ENCODE measurements at regions not wholly inside any gene's neighbourhood (a gene's known extent, or its start where the extent isn't known, plus 50 kb on each side); places are given as distances from the start of the nearest gene placed in this dataset.
"Not testable (repeated sequence)": the region's sequence is repeated elsewhere in the genome, so short reads cannot be mapped to it uniquely, and the experiment has no call there.

DNA sequence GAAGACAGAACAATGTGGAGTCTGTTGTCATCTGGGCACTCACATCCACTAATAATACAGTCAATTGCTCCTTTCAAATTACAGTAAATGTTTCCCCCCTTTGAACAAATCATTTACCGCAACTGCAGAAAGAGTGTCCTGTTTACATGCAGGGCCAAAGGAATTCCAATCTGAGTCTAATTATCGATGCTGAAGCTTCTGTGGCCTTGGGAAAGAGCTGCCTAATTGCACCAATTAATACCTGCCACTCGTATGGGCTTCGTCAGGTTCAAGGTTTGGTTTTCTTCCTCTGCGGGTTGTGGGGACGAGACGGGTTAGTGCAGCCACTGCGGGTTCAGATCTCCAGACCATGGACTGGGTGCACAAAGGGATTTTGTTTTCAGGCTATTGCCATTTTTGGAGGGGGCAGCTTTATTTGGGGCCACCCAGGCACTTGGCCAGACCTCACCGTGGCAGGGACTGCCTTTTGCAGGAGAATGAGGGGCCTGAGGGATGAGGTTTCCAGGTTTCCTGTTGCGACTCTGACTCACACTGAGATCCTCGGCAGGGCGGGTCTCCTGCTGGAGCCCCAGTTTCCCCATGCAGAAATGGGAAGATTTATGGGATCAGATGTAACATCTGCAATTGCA, 147.6 kb downstream of the MIAT start:
- DNase-seq (ENCODE audit: low read depth in 2 of 2): no peak

DNA sequence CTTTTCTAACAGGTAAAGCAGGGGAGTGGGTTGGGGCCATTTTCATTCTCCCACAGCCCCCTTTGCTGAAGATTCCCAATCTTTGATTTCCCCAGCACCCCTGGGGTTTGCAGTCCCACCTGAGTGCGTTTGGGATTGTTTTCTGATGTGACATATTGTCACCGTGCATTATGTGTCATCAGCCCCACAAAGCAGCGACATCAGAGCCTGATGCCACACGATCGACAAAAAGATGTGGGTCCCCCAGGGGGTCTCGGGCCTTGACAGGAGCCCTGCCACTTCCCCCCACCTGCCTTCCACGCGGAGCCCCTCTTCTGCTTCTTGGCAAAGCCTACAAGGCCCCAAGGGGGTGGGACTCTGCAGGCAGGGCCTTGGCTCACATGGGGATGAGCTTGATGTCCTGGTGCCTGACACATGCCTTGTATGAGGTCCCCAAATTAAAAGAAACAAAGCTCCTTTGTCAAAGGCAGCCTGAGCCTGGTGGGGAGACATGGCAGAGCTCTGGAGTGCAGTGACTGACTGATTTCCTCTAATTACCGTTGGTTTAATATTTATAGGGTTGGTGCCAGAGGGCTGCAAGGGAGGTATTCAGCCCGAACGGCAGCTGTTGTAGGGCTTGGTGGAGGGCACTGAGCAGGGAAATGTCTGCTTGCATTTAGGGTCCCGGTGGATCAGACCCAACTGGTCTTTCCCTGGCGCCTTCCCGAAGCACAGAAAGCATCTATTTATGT, 149.2 kb downstream of the MIAT start:
- no peak for DNase-seq (ENCODE audit: low read depth in 2 of 2)

DNA sequence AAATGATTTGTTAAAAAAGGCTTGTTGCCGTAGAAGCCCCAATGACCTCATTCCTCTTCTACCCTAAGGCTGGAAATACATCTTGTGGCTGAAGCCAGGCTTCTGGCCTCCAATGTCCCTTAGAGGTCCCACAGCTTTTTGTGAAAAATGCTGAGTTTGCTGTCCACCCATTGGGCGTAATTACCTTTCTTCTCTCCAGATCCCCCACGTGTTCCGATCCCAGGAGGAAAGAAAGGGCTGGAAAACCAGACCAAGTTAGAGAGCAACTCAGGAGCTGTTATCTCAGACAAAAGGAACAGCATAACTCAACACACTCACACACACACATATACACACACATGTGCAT, 154.2 kb downstream of the MIAT start:
- DNase-seq (ENCODE audit: low read depth in 2 of 2): no peak

DNA sequence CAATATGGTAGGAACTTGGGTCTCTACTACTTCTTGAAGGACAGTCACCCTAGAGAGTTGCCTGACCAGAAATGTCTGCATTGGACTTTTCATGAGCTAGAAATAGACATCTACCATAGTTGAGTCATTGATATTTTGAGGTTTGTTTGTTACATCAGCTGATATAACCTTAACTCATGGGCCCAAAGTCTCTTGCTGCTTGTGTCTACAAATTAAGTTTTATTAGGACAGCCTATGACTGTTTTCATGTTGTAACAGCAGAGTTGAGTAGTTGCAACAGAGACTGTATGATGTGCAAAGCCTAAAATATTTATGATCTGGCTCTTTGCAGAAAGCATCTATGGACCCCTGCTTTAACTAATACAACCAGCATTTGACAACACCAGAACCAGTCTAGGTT, 155.3 kb downstream of the MIAT start:
- DNase-seq (ENCODE audit: low read depth in 2 of 2): no peak

DNA sequence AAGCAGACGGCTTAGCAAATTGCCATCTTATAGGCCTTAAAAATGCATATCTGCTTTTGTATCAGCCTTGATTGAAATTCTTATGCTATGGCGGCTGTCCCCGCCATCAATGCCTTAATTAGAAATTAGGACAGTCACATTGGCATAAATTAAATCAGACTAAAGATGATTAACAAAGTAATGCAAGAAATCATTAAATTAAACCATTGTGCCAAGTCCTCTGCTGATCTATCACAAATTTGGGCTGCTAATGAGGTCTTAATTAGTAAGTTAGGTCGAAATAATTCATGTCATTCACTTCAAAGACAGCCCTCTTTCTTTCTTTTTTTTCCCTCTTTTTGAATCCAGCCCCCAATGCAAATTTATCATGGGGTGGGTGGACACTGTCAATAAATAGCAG, 159.3 kb downstream of the MIAT start:
- no peak for DNase-seq (ENCODE audit: low read depth in 2 of 2)

DNA sequence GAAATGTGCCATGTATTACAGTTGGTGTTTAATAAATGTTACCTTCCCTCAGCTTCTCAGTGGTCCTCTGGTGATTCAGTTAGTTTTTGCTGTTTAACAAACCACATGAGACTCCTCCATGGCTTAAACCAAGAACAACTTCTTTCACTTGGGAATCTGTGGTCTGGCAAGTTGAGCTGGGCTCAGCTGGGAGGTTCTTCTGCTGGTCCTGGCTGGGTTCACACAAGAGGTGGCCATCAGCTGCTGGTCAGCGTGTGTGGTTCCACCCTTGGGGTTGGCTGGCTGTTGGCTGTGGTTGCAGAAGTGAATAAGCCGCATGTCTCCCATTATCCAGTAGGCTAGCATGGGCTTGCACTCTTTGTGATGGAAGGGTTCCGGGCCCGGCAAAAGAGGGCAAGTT, 160.5 kb downstream of the MIAT start:
- DNase-seq (ENCODE audit: low read depth in 2 of 2): no peak

DNA sequence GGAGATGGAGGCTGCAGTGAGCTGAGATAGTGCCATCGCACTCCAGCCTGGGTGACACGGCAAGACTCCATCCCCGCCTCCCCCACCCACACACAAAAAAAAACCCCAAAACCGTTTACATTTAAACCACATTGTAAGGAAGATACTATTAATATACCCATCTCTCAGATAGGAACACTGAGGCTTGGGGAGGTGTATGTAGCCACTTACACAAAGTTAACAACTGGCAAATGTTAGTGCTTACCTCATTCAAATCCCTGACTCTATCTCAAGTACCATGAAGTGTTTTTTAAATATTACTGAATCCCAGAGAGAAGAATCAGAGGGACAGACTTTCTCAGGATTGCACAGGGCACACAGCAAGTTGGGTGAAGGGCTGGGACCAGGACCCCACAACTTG, 164.5 kb downstream of the MIAT start:
- no peak for DNase-seq (ENCODE audit: low read depth in 2 of 2)

DNA sequence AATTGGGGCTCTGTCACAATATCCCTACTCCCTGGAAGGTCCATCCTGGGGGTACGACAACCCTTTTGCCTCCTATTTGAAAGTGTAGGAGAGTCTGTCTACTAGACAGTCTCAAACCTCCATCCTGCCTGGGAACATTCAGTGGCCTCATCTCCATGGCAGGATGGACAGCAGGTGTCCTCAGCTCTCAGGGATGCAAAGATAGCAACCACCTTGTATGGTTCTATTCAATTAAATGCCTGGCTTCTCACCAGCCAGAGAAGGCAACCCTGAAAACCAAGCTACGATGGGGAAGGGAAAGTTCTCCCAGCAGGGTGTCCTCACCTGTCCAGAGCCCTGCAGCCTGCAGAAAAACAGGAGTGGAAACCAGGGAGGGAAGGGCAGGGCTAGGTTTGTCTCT, 164.9 kb downstream of the MIAT start:
- DNase-seq (ENCODE audit: low read depth in 2 of 2): no peak

DNA sequence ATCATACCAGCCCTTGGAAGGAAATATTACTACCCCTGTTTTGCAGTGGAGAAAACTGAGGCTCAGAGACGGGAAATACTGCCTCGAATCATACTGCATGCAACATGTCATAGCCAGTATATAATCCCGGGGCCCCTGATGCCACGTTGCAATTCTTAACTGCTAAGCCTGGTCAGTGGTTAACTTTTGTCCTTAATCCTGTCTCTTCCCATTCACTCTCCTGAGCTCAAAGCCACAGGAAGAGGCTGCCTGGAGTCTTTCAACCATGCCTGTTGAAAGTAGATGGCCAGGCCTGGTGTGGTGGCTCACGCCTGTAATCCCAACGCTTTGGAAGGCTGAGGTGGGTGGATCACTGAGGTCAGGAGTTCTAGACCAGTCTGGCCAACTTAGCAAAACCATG, 166.6 kb downstream of the MIAT start:
- DNase-seq (ENCODE audit: low read depth in 2 of 2): no peak

DNA sequence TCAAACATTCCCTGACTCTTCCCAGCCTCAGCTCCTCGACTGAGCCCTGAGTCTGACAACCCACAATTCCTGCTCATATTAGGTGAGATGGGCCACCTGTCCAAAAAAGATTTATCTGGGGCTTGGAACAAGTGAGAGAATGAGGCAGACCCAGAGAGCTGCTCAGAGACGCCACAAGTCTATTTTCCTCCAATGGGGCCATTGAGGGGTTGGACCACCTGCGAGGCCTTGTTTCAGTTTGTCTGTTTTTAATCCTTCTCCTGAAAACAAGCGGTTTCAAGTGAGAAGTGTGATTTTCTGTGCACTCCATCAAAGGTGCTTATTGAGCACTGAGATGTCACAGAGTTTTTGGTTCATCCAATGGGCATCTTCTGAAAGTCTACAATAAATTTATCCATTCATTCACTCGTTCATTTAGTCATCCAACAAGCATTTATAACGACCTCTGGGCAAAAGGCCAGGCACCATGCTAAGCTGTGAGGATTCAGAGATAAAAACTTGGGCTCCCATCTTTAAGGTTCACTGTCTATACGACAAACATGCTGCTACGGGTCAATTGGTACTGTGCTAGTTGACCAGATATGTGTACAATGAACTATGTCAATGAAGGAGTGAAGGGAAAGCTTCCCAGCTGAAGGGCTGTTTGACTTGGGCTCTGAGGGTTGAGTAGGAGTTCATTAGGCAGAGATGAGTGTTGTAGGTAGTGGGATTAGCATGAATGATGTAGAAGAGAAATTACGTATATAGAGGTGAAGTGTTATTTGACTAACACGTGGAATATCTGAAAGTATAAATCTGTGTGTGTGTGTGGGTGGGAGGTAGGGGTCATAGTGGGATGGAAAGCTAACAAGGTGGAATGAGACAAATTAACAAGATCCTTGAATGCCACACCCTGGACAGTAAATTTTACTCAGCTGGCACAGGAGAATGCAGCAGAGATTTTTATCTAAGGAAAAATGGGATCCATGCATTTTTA, 168.9 kb downstream of the MIAT start:
- DNase-seq (ENCODE audit: low read depth in 2 of 2): no peak

DNA sequence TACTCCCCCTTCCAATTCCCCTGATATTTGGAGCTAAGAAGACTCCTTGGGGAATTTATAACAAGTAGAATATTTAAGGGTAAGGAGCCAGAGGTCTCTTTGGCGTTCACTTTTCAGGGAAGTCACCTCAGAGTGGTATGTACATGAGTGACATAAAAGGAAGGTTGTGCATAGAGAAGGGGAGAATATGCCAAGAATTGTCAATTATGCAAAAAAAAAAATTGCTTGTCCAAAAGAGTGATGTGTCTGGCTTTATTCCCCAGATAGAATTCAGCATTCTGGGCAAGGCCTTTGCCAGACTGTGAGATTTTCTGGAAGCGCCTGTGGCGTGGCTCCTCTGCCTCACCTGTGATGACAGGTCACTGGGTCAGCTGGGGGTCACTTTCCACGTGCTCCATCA, 170.2 kb downstream of the MIAT start:
- DNase-seq (ENCODE audit: low read depth in 2 of 2): no peak

DNA sequence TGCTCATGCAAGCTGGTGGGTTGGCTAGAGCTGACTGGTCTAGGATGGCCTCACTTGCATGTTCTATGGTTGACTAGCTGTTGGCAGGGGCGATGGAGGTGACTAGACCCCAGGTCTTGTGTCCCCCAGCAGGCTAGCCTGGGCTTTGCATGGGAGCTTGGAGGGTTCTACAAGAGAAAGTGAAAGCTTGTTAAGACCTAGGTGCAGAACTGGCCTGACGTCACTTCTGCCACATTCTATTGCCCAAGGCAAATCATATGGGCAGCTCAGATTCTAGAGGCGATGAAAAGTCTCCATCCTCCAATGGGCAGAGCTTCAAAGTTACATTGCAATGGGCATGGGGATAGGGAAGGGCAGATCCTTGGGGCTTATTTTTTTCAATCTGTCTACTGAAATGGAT, 170.9 kb downstream of the MIAT start:
- DNase-seq (ENCODE audit: low read depth in 2 of 2): no peak

DNA sequence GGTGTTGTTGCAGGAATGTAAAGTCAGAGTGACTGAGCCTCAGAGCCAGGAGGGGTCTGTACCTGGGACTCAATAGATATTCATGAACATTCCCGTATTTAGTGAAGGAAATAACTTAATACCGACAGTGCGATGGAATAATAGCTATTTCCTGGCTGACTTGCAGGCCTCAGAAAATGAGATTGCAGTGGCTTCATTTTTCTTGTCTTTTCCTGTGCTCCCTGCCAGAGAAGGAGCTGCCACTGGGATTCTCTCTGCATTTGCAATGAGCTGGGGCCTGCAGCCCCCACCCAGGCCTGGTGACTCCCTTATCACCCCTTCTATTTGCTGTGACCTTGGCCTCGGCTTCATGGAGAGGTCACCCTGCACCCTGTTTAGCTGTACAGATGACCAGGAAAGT, 173.4 kb downstream of the MIAT start:
- no peak for DNase-seq (ENCODE audit: low read depth in 2 of 2)

DNA sequence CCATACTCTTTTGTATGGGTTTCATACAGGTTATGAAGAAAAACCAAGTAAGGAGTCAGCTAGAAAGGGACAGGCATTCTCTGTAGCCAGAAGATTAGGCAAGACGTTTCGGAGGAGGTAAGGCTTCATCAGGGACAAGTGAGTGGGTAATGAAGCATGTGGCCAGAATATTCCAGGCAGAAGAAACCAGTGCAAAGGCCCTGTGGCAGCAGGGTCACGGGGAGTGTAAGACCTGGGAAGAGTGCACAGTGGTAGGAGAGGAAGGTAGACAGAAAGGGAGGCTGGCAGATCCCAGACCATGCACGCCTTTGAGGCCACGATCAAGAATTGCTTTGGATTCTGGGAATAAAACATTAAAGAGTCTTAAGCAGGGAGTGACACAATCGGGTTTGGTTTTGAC, 177.6 kb downstream of the MIAT start:
- no peak for DNase-seq (ENCODE audit: low read depth in 2 of 2)

DNA sequence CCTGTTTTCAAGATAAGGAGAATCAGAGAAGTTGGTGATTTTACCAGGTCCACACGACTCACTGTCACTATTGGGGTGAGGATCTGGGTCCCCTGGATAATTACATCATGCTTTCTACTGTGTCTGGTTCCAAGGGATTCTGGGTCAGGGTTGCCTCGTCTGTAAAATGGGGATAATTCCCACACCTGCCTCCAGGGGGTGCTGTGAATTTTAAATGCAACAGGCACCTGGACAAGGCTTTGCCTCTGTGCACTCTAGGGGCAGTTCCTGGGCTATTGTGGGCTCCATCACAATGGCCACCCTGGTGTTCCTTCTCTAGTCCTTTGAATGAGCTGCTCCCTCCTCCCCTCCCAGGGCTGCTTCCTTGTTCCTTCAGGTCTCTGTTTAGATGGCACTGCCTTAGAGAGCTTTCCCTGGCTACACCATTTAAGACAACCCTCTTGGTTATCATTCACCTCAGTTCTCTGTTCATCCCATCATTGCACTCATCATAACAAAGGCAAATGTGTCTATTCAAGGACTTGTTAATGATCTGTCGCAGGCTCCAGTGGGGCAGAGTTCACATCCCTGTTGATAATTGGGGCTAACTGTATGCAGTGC, 178.6 kb downstream of the MIAT start:
- DNase-seq (ENCODE audit: low read depth in 2 of 2): peak; percentile 7 to 11

DNA sequence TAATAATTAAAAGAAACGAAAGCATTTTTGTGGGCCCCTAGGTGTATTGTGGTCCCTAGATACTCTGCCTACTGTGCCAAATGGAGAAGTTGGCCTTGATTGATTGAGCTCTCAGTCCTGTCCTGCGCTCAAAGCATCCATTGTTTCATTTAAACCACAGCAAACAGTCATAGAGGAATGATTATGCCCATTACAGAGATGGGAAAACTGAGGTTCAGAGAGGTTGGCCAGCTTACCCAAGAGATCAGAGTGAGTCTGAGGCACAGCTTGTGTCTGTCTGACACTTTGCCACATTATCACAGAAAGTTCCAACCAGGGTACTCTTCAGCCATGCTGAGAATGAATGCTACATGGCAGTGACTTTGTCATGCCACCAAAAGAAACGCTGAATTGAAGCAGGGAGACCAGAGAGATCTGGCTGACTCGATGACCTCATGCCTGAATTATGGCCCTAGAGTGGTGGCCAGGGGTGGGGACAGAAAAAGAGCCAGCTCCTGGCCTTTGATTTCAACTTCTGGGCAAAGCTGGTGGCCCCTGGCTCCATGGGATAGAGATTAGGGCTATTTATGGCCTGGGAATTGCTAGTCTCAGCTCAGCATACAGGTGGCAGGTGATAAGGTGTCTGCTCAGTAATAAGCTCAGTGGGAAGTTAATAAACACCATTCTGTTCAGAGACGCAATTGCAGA, 180.5 kb downstream of the MIAT start:
- DNase-seq (ENCODE audit: low read depth in 2 of 2): no peak

DNA sequence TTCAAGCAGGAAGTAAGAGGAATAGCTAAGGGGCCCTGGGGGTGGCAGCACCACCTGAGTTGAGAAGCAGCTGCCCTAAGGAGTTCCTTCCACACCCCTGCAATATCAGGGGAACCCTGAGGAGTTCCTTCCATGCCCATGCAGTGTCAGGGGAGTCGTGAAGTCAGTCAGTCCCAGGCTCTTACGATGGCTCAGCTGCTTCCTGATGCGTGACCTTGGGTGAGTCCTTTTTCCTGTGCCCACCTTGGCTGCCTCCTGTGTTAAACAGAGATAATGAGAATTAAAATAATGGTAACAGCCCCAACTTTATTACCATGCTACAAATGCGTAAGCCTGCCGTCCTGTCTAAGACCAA, 181.1 kb downstream of the MIAT start:
- no peak for DNase-seq (ENCODE audit: low read depth in 2 of 2)

DNA sequence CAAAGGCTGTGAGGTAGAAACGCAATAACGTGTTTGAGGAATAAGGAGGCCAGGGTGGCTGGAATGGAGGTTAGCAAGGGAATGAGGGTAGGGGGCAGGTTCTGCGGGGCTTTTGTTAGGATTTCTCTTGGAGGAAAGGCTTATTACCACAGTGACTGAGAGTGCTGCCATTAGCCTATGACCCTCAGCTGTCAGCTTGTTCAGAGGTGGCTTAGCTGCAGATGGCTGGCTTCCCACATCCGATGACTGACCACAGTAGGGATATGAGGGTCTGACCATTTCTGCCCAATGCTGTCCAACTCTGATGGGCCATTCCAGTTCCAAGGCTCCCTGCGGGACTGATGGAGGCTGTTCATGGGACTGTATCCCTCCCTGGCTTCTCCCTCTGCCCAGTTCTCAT, 181.8 kb downstream of the MIAT start:
- DNase-seq (ENCODE audit: low read depth in 2 of 2): no peak

DNA sequence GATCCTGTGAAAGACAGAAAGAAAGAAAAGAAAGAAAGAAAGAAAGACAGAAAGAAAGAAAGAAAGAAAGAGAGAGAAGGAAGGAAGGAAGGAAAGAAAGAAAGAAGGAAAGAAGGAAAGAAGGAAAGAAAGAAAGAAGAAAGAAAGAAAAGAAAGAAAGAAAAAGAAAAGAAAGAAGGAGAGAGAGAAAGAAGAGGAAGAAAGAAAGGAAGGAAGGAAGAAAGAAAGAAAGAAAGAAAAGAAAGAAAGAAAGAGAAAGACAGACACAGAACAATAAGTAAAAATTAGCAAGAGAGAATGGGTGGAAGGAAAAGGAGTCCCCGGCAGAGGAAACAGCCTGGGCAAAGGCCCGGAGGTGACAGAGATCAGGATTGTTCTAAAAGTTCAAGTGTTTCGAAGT, 183.4 kb downstream of the MIAT start:
- not testable (repeated sequence) for DNase-seq (ENCODE audit: low read depth in 2 of 2)

DNA sequence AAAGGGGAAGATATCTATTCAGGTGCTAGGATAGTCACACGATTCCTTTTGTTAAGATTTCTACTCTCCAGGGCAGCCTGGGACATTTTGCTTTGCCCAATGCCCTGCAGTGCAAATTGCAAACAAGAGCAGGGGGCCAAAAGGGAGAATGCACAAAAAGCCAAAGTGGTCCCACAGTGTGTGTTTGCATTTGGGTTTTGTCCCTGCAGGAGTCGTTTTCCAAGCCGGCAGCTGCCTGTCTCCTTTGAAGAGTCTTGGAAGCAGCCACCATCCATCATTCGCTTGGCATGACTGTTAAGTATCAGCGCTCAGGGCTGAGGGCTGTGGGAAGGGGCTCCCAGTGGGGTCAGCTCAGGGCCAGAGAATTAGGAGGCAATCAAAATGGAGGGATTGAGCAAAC, 184.7 kb downstream of the MIAT start:
- no peak for DNase-seq (ENCODE audit: low read depth in 2 of 2)

DNA sequence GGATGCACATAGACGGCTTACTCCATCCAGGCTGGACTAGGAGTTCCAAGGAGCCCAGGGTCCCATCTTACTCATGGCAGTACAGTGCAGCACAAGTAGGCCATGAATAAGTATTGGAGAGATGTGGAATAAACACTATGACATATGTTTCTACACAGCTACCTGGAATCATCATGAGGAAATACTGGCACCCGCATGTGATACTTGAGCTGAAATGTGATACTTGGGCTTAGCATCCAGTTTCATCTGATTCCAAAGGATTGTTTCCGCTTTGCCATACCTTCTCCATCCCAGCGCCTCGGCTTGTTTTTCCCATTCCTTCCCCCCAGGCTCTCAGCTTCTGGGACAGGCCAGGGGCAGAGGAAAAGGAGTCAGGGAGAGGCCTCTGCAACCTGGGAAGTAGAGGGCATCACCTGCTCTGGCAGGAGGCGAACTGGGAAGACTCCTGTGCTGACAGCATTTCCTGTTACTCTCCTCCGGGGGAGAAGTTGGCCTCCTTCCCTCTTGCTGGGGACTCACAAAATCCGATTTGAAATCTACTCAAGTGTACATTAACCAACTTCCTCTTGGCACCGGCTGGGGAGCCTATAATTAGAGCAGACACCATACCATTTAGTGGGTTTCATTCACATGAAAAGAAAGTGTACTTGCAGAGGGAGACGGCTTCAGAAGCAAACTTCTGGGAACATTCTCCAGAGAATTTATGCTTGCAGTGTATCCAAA, 187.8 kb downstream of the MIAT start:
- DNase-seq (ENCODE audit: low read depth in 2 of 2): no peak

Data from stimulated activated CD4-positive, alpha-beta T cell treated with anti-CD3 and anti-CD28 coated beads, Interleukin-1b, Interleukin-23, amount 100 ng/mL, for 4 hours (primary cell).